ENCODE measurements at regions not wholly inside any gene's neighbourhood (a gene's known extent, or its start where the extent isn't known, plus 50 kb on each side); places are given as distances from the start of the nearest gene placed in this dataset.

GRCh38 chr1:166379447-166379846 is 212.6 kb upstream of the FAM78B start:
- TF ChIP-seq CTCF (IDR thresholded peaks at IDR 0.05): no peak
- H3K4me3 Mint-ChIP-seq: no peak overlapping the region
- peaks cover 5% of the 10 kb centered on the region for H3K4me1 Mint-ChIP-seq
- H3K9me3 Mint-ChIP-seq: no peaks in the 10 kb centered on the region
- no peak overlapping the region for H3K27ac Mint-ChIP-seq
- no peaks in the 10 kb centered on the region for H3K27me3 Mint-ChIP-seq (ENCODE audit: low read depth, poor library complexity)
- H3K36me3 Mint-ChIP-seq (ENCODE audit: low read depth): no peaks in the 10 kb centered on the region
- DNase-seq: no peak

- Mint-ChIP-seq H3K27ac (no peak overlapping the region), H3K36me3 (ENCODE audit: low read depth) (no peaks in the 10 kb centered on the region), H3K9me3 (no peaks in the 10 kb centered on the region), H3K27me3 (ENCODE audit: low read depth, poor library complexity) (peaks cover 10% of the 10 kb centered on the region), H3K4me1 (peaks cover 5% of the 10 kb centered on the region), H3K4me3 (no peak overlapping the region)
- no peak for DNase-seq
- TF ChIP-seq CTCF (IDR thresholded peaks at IDR 0.05): no peak
Measured at GRCh38 chr1:166383137-166383536, 216.3 kb upstream of the FAM78B start.

- DNase-seq: no peak
- Mint-ChIP-seq H3K27ac (no peak overlapping the region), H3K9me3 (no peaks in the 10 kb centered on the region), H3K4me3 (no peak overlapping the region), H3K4me1 (peaks cover 3% of the 10 kb centered on the region), H3K36me3 (ENCODE audit: low read depth) (no peaks in the 10 kb centered on the region), H3K27me3 (ENCODE audit: low read depth, poor library complexity) (peaks cover 12% of the 10 kb centered on the region)
- TF ChIP-seq CTCF (IDR thresholded peaks at IDR 0.05): no peak
Measured at GRCh38 chr1:166383635-166384346, 217.0 kb upstream of the FAM78B start.

GRCh38 chr1:166384948-166385347 is 218.1 kb upstream of the FAM78B start:
- peaks cover 12% of the 10 kb centered on the region for H3K27me3 Mint-ChIP-seq (ENCODE audit: low read depth, poor library complexity)
- H3K4me1 Mint-ChIP-seq: no peaks in the 10 kb centered on the region
- H3K27ac Mint-ChIP-seq: no peak overlapping the region
- H3K4me3 Mint-ChIP-seq: no peak overlapping the region
- DNase-seq: no peak
- TF ChIP-seq CTCF (IDR thresholded peaks at IDR 0.05): no peak
- no peaks in the 10 kb centered on the region for H3K36me3 Mint-ChIP-seq (ENCODE audit: low read depth)
- H3K9me3 Mint-ChIP-seq: no peaks in the 10 kb centered on the region

GRCh38 chr1:166390366-166391033 is 223.7 kb upstream of the FAM78B start:
- no peak for DNase-seq
- H3K27me3 Mint-ChIP-seq (ENCODE audit: low read depth, poor library complexity): peaks cover 7% of the 10 kb centered on the region
- no peak overlapping the region for H3K4me3 Mint-ChIP-seq
- H3K4me1 Mint-ChIP-seq: peaks cover 7% of the 10 kb centered on the region
- no peaks in the 10 kb centered on the region for H3K36me3 Mint-ChIP-seq (ENCODE audit: low read depth)
- no peaks in the 10 kb centered on the region for H3K9me3 Mint-ChIP-seq
- H3K27ac Mint-ChIP-seq: no peak overlapping the region
- no peak for TF ChIP-seq CTCF (IDR thresholded peaks at IDR 0.05)
